SIG-M5 treated with dmso at 0.1 percent for 504 hours (cell line): ENCODE measurements at regions not wholly inside any gene's neighbourhood (a gene's known extent, or its start where the extent isn't known, plus 50 kb on each side); places are given as distances from the start of the nearest gene placed in this dataset.
"Not testable (repeated sequence)": the region's sequence is repeated elsewhere in the genome, so short reads cannot be mapped to it uniquely, and the experiment has no call there.

Experiments
- DNase-seq: peaks from one replicate; lab custom pipeline; 2025; ENCODE audit not compliant: unreplicated experiment; lab: John Stamatoyannopoulos, UW

GRCh38 chr3:159339131-159339530 is 537.3 kb downstream of the MFSD1 start:
- no peak for DNase-seq

GRCh38 chr3:159340877-159341500 is 539.1 kb downstream of the MFSD1 start:
- no peak for DNase-seq

GRCh38 chr3:159346271-159346903 is 544.5 kb downstream of the MFSD1 start:
- DNase-seq: no peak

- no peak for DNase-seq
These were observed 546.6 kb downstream of the MFSD1 start for GRCh38 chr3:159348431-159348830.

GRCh38 chr3:159356606-159357005 is 554.8 kb downstream of the MFSD1 start:
- no peak for DNase-seq

GRCh38 chr3:159364511-159364910 is 562.7 kb downstream of the MFSD1 start:
- DNase-seq: no peak

- no peak for DNase-seq
These were observed 564.6 kb downstream of the MFSD1 start for GRCh38 chr3:159366476-159366875.

GRCh38 chr3:159371961-159372360 is 570.1 kb downstream of the MFSD1 start:
- no peak for DNase-seq

GRCh38 chr3:159378396-159379194 is 576.7 kb downstream of the MFSD1 start:
- DNase-seq: no peak

- DNase-seq: no peak
These were observed 579.0 kb downstream of the MFSD1 start for GRCh38 chr3:159380891-159381290.

- DNase-seq: no peak
These were observed 588.9 kb downstream of the MFSD1 start for GRCh38 chr3:159390656-159391212.

GRCh38 chr3:159397683-159398082 is 591.0 kb upstream of the IL12A start:
- not testable (repeated sequence) for DNase-seq

GRCh38 chr3:159401069-159401468 is 587.6 kb upstream of the IL12A start:
- DNase-seq: no peak

- DNase-seq: not testable (repeated sequence)
These were observed 578.9 kb upstream of the IL12A start for GRCh38 chr3:159409711-159410110.

GRCh38 chr3:159413319-159413718 is 575.3 kb upstream of the IL12A start:
- no peak for DNase-seq

- DNase-seq: no peak
These were observed 571.8 kb upstream of the IL12A start for GRCh38 chr3:159416856-159417255.

- DNase-seq: no peak
These were observed 570.9 kb upstream of the IL12A start for GRCh38 chr3:159417761-159418160.

- DNase-seq: peak; percentile 23
These were observed 569.8 kb upstream of the IL12A start for GRCh38 chr3:159418571-159419526.

GRCh38 chr3:159429702-159430101 is 558.9 kb upstream of the IL12A start:
- DNase-seq: no peak

- no peak for DNase-seq
These were observed 555.8 kb upstream of the IL12A start for GRCh38 chr3:159432682-159433340.
